ENCODE measurements at regions not wholly inside any gene's neighbourhood (a gene's known extent, or its start where the extent isn't known, plus 50 kb on each side); places are given as distances from the start of the nearest gene placed in this dataset.

DNA sequence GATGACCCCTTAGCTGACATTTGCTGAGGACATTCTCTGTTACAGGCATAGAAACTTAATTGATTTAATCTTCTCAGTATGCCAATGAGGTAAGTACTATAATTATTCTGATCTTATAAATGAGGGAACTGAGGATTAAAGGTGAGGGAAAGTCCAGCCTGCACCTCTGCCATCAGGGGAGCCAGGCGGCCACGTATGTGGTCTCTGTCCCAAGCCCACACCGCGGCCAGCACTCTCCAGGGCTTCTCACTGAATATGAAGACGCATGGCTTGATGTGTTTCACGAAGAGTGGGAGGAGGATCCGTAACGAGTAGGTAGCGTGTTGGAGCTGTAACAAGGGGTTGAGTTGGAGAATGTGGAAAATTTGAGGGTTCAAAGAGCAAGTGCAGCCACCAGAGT lies 154.4 kb downstream of the TMEM18 start:
- TF ChIP-seq, protein P1, sequence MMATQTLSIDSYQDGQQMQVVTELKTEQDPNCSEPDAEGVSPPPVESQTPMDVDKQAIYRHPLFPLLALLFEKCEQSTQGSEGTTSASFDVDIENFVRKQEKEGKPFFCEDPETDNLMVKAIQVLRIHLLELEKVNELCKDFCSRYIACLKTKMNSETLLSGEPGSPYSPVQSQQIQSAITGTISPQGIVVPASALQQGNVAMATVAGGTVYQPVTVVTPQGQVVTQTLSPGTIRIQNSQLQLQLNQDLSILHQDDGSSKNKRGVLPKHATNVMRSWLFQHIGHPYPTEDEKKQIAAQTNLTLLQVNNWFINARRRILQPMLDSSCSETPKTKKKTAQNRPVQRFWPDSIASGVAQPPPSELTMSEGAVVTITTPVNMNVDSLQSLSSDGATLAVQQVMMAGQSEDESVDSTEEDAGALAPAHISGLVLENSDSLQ (IDR thresholded peaks at IDR 0.05): no peak
- TF ChIP-seq SUZ12 (IDR thresholded peaks at IDR 0.05) (no peak), SP1 (IDR thresholded peaks at IDR 0.05) (no peak)

Measured in HEK293T (cell line).